Smooth muscle cell of the brain vasculature (primary cell): ENCODE measurements at regions not wholly inside any gene's neighbourhood (a gene's known extent, or its start where the extent isn't known, plus 50 kb on each side); places are given as distances from the start of the nearest gene placed in this dataset.

ENCODE experiments used
- DNase-seq: peaks from one replicate; pipeline ENCODE4 v3.0.0-alpha.2; 2012; ENCODE audit warnings: low read depth, low spot score

- no peak for DNase-seq
Observed at GRCh38 chr13:97561182-97561581, 127.2 kb downstream of the RAP2A start.

- DNase-seq = no peak
Observed at GRCh38 chr13:97562962-97563361, 129.0 kb downstream of the RAP2A start.

GRCh38 chr13:97564956-97565355 is 131.0 kb downstream of the RAP2A start:
- no peak for DNase-seq

- DNase-seq = no peak
Observed at GRCh38 chr13:97565906-97566305, 131.9 kb downstream of the RAP2A start.

GRCh38 chr13:97566907-97567306 is 132.9 kb downstream of the RAP2A start:
- DNase-seq = no peak

- DNase-seq = no peak
Observed at GRCh38 chr13:97567510-97568243, 133.7 kb downstream of the RAP2A start.

GRCh38 chr13:97568850-97569249 is 134.9 kb downstream of the RAP2A start:
- no peak for DNase-seq

GRCh38 chr13:97569841-97570240 is 135.9 kb downstream of the RAP2A start:
- no peak for DNase-seq

GRCh38 chr13:97570442-97570841 is 136.5 kb downstream of the RAP2A start:
- no peak for DNase-seq

- no peak for DNase-seq
Observed at GRCh38 chr13:97573011-97573410, 139.0 kb downstream of the RAP2A start.

- DNase-seq = no peak
Observed at GRCh38 chr13:97574926-97575325, 141.0 kb downstream of the RAP2A start.

- DNase-seq = no peak
Observed at GRCh38 chr13:97577026-97577425, 143.1 kb downstream of the RAP2A start.

GRCh38 chr13:97582170-97582569 is 148.2 kb downstream of the RAP2A start:
- no peak for DNase-seq

GRCh38 chr13:97583907-97584497 is 150.0 kb downstream of the RAP2A start:
- no peak for DNase-seq

GRCh38 chr13:97586941-97587340 is 153.0 kb downstream of the RAP2A start:
- no peak for DNase-seq

- DNase-seq = no peak
Observed at GRCh38 chr13:97588993-97589392, 155.0 kb downstream of the RAP2A start.

- DNase-seq = peak; percentile 23
Observed at GRCh38 chr13:97600458-97601075, 166.6 kb downstream of the RAP2A start.

- no peak for DNase-seq
Observed at GRCh38 chr13:97615266-97615665, 181.3 kb downstream of the RAP2A start.

GRCh38 chr13:97616385-97616784 is 182.4 kb downstream of the RAP2A start:
- no peak for DNase-seq

- DNase-seq = no peak
Observed at GRCh38 chr13:97621025-97621424, 187.1 kb downstream of the RAP2A start.

GRCh38 chr13:97621631-97622030 is 187.7 kb downstream of the RAP2A start:
- no peak for DNase-seq

GRCh38 chr13:97627566-97627965 is 193.6 kb downstream of the RAP2A start:
- peak; percentile 36 for DNase-seq
